Fibroblast of villous mesenchyme (primary cell): ENCODE measurements at regions not wholly inside any gene's neighbourhood (a gene's known extent, or its start where the extent isn't known, plus 50 kb on each side); places are given as distances from the start of the nearest gene placed in this dataset.
"Not testable (repeated sequence)": the region's sequence is repeated elsewhere in the genome, so short reads cannot be mapped to it uniquely, and the experiment has no call there.

Experiments
- DNase-seq: peaks from one replicate; pipeline ENCODE4 v3.0.0-alpha.2; 2010; ENCODE audit warnings: low read depth
- H3K4me3 ChIP-seq: 2 replicates; pipeline ENCODE4 v1.5.1; 2011; ENCODE audit warnings: low read depth, mild to moderate bottlenecking, low read length
- TF ChIP-seq, protein P1 (sequence below): IDR thresholded peaks from 2 replicates; pipeline ENCODE4 v1.5.1; 2012; ENCODE audit warnings: low read depth, mild to moderate bottlenecking, low read length; ENCODE audit not compliant: insufficient read depth

DNA sequence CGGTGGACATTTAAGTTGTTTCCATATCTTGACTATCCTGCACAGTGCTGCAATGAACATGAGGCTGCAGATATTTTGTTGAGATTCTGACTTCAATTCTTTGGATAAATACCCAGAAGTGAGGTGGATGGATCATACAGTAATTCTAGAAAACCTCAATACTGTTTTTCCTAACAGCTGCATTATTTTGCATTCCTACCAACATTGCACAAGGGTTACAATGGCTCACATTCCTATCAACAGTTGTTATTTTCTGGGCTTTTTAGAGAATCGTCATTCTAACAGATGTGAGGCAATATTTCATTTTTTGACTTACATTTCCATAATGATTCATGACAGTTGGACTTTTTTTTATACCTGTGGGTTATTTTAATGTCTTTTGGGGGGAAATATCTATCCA, 716.9 kb upstream of the ANO3 start:
- DNase-seq = no peak
- no peak overlapping the region for H3K4me3 ChIP-seq
- TF ChIP-seq, protein P1, sequence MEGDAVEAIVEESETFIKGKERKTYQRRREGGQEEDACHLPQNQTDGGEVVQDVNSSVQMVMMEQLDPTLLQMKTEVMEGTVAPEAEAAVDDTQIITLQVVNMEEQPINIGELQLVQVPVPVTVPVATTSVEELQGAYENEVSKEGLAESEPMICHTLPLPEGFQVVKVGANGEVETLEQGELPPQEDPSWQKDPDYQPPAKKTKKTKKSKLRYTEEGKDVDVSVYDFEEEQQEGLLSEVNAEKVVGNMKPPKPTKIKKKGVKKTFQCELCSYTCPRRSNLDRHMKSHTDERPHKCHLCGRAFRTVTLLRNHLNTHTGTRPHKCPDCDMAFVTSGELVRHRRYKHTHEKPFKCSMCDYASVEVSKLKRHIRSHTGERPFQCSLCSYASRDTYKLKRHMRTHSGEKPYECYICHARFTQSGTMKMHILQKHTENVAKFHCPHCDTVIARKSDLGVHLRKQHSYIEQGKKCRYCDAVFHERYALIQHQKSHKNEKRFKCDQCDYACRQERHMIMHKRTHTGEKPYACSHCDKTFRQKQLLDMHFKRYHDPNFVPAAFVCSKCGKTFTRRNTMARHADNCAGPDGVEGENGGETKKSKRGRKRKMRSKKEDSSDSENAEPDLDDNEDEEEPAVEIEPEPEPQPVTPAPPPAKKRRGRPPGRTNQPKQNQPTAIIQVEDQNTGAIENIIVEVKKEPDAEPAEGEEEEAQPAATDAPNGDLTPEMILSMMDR = no peak

DNA sequence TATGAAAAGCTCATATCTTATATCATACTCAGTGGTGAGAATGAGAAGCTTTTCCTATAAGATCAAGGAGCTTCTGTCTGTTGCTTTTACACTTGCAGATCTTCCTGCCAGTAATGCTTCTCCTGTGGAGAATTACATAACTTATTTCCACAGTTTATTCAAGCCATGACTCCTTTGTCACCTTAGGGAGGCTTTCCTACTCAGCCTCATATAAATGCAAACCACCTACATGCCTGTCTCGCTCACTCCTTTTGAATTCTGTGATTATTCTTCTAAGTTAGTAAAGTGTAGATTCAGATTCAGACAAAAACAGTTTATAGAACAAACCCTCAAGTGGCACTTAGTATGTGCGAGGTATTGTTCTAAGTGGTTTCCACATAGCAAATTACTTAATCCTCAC, 716.1 kb upstream of the ANO3 start:
- H3K4me3 ChIP-seq = no peak overlapping the region
- DNase-seq = no peak
- TF ChIP-seq, protein P1 = no peak

DNA sequence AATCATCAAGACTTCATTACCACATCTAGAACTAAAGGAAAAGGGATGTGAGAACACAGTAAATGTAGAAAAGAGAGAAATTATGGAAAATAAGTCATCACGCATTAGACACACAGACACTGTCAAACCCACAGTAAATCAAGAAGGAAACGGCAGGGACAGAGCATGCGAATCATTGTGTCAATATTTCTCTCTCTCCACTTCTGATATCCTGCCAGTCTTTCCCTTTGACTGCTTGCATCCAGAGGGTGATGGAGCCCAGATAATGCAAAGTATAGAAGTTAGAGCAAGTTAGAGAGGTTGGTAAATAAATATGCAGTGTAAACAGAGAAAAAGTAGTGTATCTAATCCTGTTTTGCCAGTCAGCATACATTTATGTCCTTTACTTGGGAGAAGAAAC, 706.8 kb upstream of the ANO3 start:
- TF ChIP-seq, protein P1 = no peak
- no peak for DNase-seq
- no peak overlapping the region for H3K4me3 ChIP-seq

DNA sequence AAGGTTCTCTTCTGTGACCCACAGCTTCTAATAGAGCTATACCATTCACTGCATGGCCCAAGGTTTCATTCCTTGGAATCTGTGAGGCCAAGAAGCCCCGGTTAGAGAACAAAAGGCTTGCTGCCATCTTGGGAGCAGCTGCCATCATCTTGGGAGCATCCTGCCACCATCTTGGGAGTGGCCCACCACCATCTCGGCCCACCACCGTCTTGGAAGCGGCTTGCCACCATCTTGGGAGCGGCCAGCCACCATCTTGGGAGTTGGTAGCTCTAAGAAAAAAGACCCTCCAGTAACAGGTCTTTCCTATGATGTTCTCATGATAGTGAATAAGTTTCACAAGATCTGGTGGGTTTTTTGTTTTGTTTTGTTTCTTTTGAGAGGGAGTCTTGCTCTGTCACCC, 703.9 kb upstream of the ANO3 start:
- TF ChIP-seq, protein P1 = no peak
- DNase-seq = no peak
- no peak overlapping the region for H3K4me3 ChIP-seq

DNA sequence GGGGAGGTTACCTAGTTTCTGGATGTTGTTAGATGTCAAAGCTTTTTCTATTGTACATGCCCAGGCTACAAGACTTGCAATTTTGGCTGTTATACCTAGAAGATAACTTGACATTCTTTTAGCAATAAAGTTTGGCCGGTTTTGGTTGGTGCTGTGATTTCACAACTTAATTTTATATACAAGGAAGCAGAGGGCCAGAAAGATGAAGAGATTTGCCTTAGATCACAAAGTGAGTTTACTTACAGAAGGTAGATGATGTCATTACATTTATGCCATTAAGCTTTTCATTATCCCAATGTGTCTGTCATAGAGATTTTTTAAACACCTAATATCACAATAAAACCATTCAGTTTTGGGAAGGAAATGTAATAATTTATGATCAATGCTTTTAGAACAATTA, 698.7 kb upstream of the ANO3 start:
- TF ChIP-seq, protein P1 = no peak
- H3K4me3 ChIP-seq = no peak overlapping the region
- no peak for DNase-seq

DNA sequence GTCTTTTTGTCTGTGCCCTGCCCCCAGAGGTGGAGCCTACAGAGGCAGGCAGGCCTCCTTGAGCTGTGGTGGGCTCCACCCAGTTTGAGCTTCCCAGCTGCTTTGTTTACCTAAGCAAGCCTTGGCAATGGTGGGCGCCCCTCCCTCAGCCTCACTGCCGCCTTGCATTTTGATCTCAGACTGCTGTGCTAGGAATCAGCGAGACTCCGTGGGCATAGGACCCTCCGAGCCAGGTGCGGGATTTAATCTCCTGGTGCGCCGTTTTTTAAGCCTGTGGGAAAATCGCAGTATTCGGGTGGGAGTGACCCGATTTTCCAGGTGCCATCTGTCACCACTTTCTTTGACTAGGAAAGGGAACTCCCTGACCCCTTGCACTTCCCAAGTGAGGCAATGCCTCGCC, 682.7 kb upstream of the ANO3 start:
- DNase-seq, H3K4me3 ChIP-seq: not testable (repeated sequence)

DNA sequence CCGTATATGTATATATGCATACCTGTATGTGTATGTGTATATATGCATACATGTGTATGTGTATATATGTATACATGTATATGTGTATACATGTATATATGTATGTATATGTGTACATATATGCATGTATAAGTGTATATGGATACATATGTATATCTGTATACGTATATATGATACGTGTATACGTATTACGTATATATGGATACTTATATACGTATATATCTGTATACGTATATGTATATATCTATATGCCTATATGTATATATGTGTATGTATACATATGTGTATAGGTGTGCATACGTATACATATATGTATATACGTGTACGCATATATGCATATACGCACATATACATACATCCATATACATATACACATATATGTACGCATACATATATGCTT, 681.6 kb upstream of the ANO3 start:
- TF ChIP-seq, protein P1 = no peak
- DNase-seq = no peak
- H3K4me3 ChIP-seq = no peak overlapping the region

DNA sequence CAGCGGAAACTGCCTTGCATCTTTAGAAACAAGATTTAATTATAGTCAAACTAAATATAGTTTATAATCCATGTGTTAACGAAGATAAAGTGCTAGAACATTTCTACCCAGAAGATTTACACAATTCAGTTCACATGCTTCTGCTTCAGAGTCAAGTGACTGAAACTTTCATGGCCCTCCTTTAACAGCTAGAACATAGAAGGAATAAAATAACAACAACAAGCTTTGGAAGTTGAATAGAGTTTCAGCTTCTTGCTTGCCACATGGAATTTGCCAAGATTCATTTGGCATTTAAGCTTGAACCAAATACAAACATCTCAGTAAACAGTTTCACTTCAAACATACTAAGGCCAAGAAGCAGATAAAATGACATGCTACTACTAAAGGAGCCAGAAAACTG, 676.3 kb upstream of the ANO3 start:
- no peak for DNase-seq
- TF ChIP-seq, protein P1 = no peak
- no peak overlapping the region for H3K4me3 ChIP-seq
